HG02981 (cell line): ENCODE measurements at regions not wholly inside any gene's neighbourhood (a gene's known extent, or its start where the extent isn't known, plus 50 kb on each side); places are given as distances from the start of the nearest gene placed in this dataset.

Experiments
- ATAC-seq: cut with Tn5 transposase; IDR thresholded peaks from one replicate; pipeline ENCODE4 v1.9.1; 2021; ENCODE audit warnings: mild to moderate bottlenecking, moderate library complexity; ENCODE audit not compliant: unreplicated experiment

DNA sequence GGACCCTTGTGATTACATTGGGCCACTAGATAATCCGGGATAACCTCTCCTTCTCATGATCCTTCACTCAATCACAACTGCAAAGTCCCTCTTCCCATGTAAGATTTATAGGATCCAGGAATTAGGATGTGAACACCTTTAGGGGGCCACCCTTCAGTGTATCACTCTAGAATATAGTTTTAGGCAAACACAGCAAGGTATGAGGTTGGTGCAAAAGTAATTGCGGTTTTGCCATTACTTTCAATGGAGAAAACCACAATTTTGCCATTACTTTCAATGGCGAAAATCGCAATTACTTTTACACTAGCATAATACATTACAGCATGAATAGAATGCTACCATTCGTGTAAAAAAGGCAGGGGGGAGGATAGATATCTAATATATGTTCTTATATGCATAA is 104.0 kb downstream of the BAMBI start:
- ATAC-seq, result no peak

DNA sequence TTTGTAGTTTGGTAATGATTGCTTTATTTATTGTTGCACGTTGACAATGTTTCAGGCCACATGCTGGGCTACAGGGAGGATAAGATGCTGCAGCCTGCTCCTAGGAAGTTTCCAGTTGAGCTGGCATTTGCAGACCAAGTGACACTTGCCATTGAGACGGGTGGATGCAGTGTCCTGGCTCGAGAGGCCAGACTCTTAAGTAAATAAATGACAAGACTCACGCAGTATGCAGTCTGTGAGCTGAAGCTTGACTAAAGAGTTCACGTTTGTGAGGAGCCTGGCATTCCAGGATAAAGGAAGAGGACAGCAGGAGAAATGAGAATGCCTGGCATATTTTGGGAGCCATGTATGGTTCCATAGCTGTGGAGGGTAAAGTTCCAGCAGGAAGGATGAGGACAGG is 105.8 kb downstream of the BAMBI start:
- no peak for ATAC-seq

DNA sequence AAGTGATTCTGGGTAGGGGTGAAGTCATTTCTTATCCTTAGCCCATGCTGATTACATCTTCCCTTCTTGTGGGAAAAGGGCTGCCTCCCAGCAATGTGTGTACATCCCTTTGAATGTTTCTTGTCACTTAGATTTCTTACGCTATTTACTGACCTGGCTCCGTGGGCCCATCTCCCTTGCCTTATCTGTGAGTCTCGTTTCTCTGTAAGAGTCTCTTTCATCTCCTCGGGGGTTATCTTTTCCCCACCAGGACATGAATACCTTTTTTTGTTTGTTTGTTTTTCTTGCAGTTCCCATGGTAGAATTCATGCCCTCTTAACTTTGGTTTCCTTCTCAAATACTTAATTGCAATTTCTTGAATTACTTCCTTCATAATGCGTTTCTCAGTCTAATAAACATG is 107.7 kb downstream of the BAMBI start:
- ATAC-seq, result no peak

DNA sequence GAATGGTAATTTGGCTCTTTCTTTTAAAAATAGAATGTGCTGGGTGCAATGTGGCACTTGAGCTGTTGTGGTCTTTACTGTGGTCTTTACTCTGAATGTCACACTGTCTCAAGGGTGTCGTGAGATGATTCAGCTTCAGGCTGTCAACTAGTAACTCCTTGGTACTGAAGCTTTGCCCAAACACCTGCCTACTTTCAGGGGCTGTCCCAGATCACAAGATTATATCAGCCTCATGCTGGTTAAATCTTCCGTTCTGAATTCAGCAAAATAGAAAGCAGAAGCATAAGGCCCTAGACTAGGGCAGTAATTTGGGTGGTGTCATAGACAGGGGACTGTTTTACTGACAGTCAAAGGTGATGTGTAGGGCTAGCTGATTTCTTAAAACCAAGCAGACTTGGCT is 110.9 kb downstream of the BAMBI start:
- peak; percentile 84 for ATAC-seq

DNA sequence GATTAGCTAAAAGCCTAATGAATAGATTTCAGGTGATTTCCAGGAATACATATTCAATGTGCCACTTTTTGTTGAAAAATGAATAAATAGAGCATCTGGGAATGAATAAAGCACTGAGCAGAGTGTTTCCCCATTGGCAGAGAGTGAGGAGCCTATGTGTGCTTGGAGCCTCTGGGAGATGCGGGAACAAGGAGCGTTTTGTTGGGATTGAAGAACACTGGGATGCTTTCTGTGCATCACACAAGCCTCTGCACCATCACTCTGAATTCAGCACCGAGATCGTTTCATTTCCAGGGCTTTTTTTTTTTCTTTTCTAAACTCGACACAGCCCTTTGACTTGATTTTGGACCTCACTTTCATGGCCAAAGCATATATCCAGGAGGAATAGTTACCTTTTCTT is 111.4 kb downstream of the BAMBI start:
- no peak for ATAC-seq

DNA sequence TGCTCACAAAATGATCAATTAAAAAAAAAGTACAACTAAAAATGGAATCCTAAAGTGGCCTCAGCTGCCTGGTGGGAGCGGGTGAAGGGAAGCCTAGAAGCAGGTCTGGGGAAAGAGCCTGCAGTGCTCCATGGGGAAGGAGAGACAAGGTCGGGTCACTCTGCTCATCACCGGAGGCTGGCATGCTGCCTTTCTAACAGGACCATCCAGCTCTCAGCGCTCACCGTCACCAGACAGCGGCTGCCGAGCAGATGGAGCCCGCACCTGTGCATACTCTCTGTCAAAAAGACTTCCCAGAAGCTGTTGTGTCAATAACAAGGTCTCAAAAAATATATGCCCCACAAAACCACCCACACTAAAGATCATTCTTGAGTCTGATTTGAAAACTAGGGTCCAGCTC is 112.8 kb downstream of the BAMBI start:
- no peak for ATAC-seq

DNA sequence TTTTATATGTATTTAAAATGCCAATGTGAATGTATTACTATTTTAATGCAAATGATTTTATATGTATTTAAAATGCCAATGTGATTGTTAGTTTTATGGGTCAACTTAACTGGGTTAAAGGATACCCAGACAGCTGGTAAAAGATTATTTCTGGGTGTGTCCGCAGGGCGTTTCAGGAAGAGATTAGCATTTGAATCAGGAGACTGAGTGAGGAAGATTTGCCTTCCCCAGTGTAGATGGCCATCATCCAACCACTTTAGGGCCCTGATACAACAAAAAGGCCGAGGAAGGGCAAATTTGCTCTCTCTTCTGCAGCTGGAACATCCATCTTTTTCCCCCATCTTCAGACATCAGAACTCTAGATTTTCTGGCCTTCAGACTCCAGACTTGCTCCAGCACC is 116.2 kb downstream of the BAMBI start:
- no peak for ATAC-seq

DNA sequence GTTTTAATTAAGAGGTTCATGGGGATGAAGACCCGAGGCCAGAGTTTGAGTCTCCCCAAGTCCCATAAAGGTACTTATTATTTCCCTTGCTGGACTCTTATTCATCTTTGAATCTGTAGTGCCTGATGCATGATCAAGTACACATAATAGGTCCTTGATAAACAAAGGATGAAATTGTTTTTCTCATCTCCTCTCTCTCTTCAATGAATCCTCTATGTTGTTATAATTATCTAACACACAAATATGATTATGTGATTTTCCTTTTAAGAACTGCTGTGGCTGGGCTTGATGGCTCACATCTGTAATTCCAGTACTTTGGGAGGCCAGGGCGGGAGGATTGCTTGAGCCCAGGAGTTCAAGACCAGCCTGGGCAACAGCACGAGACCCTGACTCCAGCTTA is 117.7 kb downstream of the BAMBI start:
- no peak for ATAC-seq

DNA sequence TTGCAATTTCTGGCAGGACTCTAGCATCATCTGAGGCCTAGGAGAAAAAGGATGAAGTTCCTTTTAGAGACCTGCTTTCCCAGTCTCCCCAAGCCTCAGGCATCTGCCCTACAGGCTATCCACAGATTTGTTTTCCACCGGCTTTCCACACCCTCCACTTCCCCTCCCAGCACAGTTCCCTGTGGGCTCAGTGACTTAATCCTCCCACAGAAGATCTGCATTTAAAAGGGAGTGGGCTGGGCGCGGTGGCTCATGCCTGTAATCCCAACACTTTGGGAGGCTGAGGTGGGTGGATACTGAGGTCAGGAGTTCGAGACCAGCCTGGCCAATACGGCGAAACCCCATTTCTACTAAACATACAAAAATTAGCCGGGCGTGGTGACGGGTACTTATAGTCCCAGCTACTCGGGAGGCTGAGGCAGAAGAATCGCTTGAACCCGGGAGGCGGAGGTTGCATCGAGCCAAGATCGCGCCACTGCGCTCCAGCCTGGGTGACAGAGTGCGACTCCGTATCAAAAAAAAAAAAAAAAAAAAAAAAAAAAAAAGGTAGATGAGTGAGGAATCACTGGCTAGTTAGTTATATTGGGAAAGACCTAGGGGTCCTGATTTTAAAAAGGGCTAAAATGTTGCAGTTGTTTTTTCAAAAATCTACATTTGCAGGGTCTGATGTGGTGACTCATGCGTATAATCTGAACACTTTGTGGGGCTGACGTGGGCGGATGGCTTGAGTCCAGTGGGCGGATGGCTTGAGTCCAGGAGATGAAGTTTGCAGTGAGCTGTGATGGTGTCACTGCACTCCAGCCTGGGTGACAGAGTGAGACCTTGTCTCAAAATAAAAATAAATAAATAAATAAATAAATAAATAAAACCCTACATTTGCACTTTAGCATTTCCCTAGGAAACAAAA is 119.5 kb downstream of the BAMBI start:
- no peak for ATAC-seq

DNA sequence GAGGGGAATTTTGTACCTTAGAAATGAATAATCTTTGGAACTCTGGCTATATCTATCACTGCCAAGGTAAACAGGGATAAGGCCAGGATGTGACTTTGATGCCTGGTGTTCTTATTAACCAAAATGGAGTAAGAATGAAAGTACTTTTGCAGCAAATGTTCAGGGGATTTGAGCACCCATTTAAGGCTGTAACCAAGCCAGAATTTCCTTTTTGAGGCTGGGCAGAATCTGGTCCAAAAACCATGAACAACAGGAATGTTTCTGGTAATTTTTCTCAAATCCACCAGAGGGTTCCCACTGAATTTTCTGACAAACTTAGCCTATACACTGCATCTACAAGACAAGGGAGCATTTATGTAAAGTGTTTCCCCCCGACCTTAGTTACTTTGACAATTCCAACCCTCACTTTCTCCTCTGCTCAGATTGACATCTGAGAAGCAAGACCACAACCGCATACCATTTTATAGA is 120.6 kb downstream of the BAMBI start:
- ATAC-seq, result no peak

DNA sequence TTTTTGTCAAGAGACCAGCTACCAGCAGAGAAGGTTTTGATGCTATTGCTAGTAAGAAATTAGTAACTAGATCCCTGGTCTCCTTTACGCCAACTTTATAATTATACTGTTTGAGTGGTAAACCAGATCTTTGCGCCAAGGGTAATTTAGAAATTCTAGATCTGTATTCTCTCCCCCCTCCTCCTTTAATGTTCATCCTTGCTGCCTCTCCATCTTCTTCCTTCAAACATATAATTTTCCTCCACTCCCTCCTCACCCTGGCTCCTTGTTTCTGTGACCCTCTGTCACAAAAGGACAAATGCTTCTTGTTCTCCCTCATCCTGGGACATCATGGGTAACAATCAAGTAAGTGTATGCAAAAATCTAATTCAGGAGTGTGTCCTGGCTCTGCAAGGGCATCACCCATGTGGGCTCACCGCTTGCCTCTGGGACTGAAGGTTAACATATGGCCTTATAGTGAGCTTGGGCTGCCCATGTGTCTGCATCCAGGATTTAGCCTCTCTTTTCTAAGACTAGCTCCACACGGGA is 121.2 kb downstream of the BAMBI start:
- no peak for ATAC-seq

DNA sequence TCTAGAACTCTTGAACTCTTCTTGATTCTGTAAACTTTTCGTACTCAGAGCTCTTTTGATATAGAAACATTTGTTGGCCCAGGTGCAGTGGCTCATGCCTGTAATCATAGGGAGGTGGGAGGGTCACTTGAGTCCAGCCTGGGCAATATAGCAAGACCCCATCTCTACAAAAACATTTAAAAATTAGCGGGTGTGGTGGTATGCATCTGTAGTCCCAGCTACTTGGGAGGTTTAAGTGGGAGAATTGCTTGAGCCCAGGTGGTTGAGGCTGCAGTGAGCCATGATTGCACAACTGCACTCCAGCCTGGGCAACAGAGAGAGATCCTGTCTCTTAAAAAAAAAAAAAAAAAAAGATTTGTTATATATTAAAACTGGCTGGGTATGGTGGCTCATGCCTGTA is 121.6 kb downstream of the BAMBI start:
- ATAC-seq, result no peak

DNA sequence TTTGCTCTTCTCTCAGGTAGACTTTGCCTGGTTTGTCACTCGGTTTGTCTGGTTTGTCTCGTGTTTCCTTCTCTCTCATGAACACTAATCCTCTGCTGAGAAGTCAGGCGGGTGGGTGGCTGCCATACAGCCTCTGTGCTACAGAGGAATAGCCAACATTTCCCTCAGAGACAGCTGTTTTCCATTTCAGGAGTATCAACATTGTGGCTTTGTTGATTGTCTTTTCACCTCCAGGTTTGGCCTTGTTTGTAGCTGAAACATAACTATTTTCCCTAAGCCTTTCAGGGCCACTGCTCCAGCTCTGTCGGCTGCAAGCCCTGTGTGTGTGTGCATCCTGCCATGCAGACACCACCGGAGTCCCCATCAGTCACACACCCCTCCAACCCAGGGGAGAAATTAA is 122.8 kb downstream of the BAMBI start:
- ATAC-seq, result no peak

DNA sequence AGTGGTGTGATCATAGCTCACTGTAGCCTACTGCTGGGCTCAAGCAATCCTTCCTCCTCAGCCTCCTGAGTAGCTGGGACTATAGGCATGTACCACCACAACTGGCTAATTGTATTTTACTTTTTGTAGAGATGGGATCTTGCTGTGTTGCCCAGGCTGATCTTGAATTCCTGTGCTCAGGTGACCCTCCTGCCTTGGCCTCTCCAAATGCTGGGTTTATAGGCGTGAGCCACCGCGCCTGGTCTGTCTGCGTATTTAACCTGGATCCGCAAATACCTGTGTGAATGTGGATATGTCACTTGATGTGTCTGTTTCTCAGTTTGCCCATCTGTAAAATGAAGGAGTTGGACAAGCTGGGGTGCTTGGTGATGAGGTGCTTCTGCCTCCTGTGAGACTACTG is 123.9 kb downstream of the BAMBI start:
- ATAC-seq, result no peak

DNA sequence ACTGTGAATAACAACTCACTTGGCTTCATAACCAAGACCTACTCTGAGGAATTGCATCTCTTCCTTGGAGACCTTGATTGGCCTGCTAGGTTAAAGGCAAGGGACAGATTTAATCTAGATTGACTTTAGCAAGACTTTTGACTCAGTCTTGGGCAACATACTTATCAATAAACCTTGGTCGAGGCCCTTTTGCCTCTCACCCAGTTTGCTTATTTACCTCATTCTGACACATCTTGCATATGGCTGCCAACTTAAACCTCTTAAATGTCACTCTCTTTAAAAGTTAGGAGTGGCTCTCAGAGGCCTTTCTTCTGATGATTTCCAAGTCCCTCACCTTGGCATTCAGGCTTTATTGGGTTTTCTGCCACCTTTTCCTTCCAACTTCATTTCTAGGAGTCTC is 124.5 kb downstream of the BAMBI start:
- ATAC-seq, result no peak

DNA sequence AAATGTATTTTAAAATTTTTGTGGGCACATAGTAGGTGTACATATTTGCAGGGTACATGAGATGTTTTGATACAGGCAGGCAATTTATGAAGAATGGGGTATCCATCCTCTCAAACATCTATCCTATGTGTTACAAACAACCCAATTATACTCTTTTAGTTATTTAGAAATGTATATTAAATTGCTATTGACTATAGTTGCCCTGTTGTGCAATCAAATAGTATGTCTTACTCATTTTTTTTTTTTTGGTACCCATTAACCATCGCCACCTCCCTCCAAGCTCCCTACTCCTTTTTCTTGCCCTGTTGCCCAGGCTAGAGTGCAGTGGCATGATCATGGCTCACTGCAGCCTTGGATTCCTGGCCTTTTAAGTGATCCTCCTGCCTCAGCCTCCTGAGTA is 128.1 kb downstream of the BAMBI start:
- ATAC-seq, result no peak

DNA sequence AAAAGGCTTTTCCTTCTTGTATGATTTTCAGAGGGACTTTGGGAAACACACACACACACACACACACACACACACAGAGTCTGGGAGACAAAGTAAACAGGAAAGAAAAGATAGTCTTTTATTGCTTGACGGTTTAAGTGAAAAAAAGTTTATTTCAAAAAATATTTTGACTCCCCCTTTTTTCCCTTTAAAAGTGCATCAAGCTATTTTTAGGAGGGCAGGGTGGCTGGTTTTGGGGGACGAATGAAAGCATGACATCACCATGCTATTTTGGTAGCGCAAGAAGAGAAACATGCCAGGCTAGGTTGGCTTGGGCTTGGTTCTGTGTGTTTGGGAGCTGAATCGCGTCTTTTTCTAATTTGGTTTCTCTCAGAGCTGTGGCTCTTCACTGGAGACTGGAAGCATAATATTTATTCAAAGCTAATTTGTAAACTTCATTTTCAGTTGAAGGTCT is 129.2 kb downstream of the BAMBI start:
- no peak for ATAC-seq

DNA sequence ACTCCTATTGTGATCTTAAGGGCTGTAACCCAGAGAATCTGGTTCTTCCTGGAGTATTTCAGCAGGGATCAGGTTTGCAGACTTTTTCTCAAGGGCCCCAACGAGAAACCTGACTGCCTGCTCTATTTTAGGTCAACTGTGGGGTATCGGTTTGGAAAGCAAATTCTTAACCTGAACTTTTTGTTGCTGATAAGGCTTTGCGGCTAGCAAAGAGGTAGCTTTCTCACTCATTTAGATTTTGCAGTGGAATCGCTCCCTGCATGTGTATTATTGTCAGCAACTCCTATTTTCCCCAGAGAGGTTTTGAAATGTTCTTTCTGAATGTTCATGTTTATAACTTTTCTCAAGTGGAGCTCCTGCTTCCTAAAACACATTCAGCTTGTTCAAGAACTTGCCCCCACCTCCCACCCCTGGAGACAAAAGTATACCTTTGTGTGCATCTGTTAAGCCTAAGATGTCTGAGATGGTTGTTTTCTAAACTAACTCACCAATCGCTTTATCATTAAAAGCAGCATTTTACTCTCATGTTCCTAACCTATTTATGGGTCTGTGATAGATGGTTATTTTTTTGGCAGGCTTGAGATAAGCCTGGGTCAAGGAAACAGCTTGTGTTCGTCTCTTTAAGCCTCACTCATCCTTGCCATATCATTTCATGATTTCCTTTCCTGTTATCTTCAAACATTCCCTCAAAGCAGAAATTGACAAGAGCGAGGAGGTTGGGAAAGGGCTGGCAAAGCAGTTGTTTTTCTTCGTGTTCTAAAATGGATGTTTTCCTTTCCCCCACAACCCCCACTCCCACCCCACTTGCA is 129.8 kb downstream of the BAMBI start:
- no peak for ATAC-seq

DNA sequence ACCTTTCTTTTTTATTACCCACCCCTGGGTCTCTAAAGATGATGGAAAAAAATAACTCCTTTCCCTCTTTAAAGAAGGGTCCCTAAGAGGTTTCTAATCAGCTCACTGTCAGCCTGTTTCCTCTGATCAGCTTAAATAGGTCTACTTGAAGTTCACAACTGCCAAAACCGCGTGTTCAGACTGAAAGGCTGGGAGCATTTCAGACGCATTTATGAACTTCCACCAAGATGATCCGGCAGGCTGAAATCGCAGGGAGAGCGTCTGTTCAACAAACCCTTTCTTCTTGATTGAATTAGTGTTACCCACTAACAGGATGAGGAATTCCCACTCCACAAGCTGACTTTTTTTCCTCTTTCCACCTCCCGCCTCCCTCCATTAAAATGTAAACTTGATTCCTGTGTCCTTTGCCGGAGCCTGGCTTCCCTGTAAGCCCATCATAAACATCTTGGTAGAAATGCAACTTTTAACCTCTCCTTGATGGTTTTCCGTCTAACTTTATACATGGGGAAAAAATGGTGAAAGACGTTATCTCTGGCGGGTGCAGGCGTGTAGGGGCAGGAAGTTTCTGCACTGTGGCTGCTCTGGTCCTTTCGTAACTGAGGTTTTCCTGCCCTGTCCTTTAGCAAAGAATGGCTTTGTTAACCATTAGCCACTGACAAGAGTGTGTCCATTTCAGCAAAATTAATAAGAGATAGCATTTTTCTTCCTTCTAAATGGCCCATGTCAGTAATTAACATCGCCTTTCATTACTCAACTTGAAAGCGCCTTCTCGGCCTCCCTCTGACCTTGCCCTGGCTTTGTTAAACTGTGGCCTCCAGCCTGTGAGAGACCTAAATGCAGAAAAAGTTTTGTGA is 130.7 kb downstream of the BAMBI start:
- ATAC-seq, result no peak

DNA sequence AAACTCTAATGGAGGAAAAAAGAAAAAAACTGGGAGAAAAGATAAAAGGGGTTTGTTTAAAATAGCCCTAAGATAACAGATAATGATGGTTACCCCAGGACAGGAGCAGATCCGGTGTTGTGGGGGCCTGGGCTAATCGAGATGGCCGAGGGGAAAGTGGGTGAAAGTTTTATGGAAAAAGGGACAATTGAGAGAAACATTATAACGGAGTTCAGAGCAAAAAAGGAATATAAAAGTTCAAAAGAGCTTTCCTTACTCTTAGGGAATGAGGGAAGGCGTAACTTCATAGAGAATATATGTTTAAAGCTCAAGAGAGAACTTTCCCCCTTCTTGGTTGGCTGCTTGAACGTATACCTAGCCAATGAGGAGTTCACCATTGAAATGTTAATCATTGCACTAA is 131.4 kb downstream of the BAMBI start:
- ATAC-seq, result no peak
